SHP77 treated with DMSO at 0.1 percent for 48 hours (cell line): ENCODE measurements at regions not wholly inside any gene's neighbourhood (a gene's known extent, or its start where the extent isn't known, plus 50 kb on each side); places are given as distances from the start of the nearest gene placed in this dataset.
"Not testable (repeated sequence)": the region's sequence is repeated elsewhere in the genome, so short reads cannot be mapped to it uniquely, and the experiment has no call there.

ENCODE experiments used
- DNase-seq: peaks from one replicate; lab custom pipeline; 2025; lab: John Stamatoyannopoulos, UW

- no peak for DNase-seq
These were observed 82.4 kb upstream of the SELENOP start for GRCh38 chr5:42894057-42894456.

GRCh38 chr5:42889311-42889933 is 77.7 kb upstream of the SELENOP start:
- peak; percentile 62 for DNase-seq

GRCh38 chr5:42888771-42889170 is 77.1 kb upstream of the SELENOP start:
- no peak for DNase-seq

- no peak for DNase-seq
These were observed 75.9 kb upstream of the SELENOP start for GRCh38 chr5:42887575-42887974.

GRCh38 chr5:42887097-42887496 is 75.4 kb upstream of the SELENOP start:
- no peak for DNase-seq

- DNase-seq = no peak
These were observed 74.9 kb upstream of the SELENOP start for GRCh38 chr5:42886635-42887034.

- DNase-seq = no peak
These were observed 72.6 kb upstream of the SELENOP start for GRCh38 chr5:42884326-42884725.

GRCh38 chr5:42881416-42882117 is 69.9 kb upstream of the SELENOP start:
- DNase-seq = no peak

GRCh38 chr5:42880496-42881150 is 68.9 kb upstream of the SELENOP start:
- DNase-seq = no peak

GRCh38 chr5:42879291-42879690 is 67.6 kb upstream of the SELENOP start:
- no peak for DNase-seq

- no peak for DNase-seq
These were observed 66.9 kb upstream of the SELENOP start for GRCh38 chr5:42878550-42878949.

GRCh38 chr5:42878041-42878440 is 66.3 kb upstream of the SELENOP start:
- no peak for DNase-seq

- DNase-seq = no peak
These were observed 65.7 kb upstream of the SELENOP start for GRCh38 chr5:42877431-42877830.

- no peak for DNase-seq
These were observed 64.7 kb upstream of the SELENOP start for GRCh38 chr5:42876375-42876844.

GRCh38 chr5:42875785-42876374 is 64.2 kb upstream of the SELENOP start:
- DNase-seq = no peak

GRCh38 chr5:42875211-42875610 is 63.5 kb upstream of the SELENOP start:
- no peak for DNase-seq

- DNase-seq = no peak
These were observed 63.0 kb upstream of the SELENOP start for GRCh38 chr5:42874621-42875198.

- DNase-seq = no peak
These were observed 61.2 kb upstream of the SELENOP start for GRCh38 chr5:42872865-42873264.

- no peak for DNase-seq
These were observed 59.3 kb upstream of the SELENOP start for GRCh38 chr5:42870882-42871418.

- not testable (repeated sequence) for DNase-seq
These were observed 56.7 kb upstream of the SELENOP start for GRCh38 chr5:42868417-42868816.

- DNase-seq = not testable (repeated sequence)
These were observed 53.1 kb upstream of the SELENOP start for GRCh38 chr5:42864749-42865148.
